ENCODE measurements at regions not wholly inside any gene's neighbourhood (a gene's known extent, or its start where the extent isn't known, plus 50 kb on each side); places are given as distances from the start of the nearest gene placed in this dataset.

GRCh38 chr5:143471666-143472464 lies 68.4 kb upstream of the NR3C1 start (continued):
- TF ChIP-seq CHD7 (IDR thresholded peaks at IDR 0.05; ENCODE audit: insufficient replicate concordance, low read length) (no peak), SRF (IDR thresholded peaks at IDR 0.05; ENCODE audit: low read depth, low read length) (no peak), TAF1 (IDR thresholded peaks at IDR 0.05; ENCODE audit: low read depth, low read length) (no peak), SAP30 (IDR thresholded peaks at IDR 0.05; ENCODE audit: insufficient read depth, insufficient replicate concordance, low read length) (no peak), CBX5 (IDR thresholded peaks at IDR 0.05; ENCODE audit: low read depth, low read length) (no peak)
